D721Med (cell line): ENCODE measurements at regions not wholly inside any gene's neighbourhood (a gene's known extent, or its start where the extent isn't known, plus 50 kb on each side); places are given as distances from the start of the nearest gene placed in this dataset.

Source experiments
- DNase-seq: peaks from one replicate; pipeline ENCODE4 v3.0.0; 2011; ENCODE audit warnings: low spot score; ENCODE audit not compliant: insufficient read length
- FAIRE-seq: peaks from 2 replicates; lab custom pipeline; 2011; peaks lifted over from hg19 to GRCh38; lab: Jason Lieb, UNC
- CTCF ChIP-seq: IDR thresholded peaks from 2 replicates; pipeline ENCODE4 v1.5.1; 2012; ENCODE audit warnings: mild to moderate bottlenecking, control low read depth; ENCODE audit not compliant: insufficient read depth; ENCODE audit errors: missing control alignments

GRCh38 chr2:145593280-145593679 lies 1073.4 kb upstream of the ZEB2 start:
- DNase-seq: no peak
- TF ChIP-seq CTCF: no peak
- no peak for FAIRE-seq

- DNase-seq: no peak
- no peak for FAIRE-seq
- TF ChIP-seq CTCF: no peak
Observed at GRCh38 chr2:145592361-145592760, 1072.4 kb upstream of the ZEB2 start.

DNA sequence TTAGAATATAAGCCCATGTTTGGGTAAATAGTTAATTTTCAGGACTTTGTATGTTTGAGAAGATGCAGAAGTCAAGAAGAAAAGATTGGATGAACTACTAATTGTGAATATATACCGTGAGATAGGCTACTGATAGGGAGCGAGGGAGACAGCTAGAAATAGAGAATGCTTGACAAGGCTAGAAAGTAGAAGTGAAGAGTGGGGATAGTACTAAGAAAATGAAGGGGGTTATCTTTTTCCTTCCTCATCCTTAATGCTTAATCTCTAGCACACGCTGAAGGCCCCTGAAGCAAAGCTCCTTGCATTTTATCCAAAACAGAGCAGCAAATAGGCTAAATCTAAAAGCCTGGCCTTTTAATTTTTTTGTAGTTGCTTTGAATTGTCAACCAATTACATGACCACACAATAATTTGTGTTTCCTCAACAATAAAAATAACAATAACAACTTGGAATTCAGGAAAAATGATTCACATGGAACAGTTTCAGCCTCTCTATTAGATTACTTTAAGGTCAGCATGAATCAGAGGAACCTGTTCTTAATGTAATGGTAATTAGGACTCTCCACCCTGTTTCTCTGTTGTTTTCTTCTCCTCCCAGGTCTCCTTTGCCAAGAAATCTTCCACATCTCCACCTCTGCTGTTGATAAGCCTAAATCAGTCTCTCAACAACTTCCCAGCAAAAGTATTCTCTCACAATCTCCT lies 1071.3 kb upstream of the ZEB2 start:
- DNase-seq: no peak
- no peak for FAIRE-seq
- no peak for TF ChIP-seq CTCF

GRCh38 chr2:145587922-145588321 lies 1068.0 kb upstream of the ZEB2 start:
- no peak for DNase-seq
- FAIRE-seq: no peak
- TF ChIP-seq CTCF: no peak

DNA sequence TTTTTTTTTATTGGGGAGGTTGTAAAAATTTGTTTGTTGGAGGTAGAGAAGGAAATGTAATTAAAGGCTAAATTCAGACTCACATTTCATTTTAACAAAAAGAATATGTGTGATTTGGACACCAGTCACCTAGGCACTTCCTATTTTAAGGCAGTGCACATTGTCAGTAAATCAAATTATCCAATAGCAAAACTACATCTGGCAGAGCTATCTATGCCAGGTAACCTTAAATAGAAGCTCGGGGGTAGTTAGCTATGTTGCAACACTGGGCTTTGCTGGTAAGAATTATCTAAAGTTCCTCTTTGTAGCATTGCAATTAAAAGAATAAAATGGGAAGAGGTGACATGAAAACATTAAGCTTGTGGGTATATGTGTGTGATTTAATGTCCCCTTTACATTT lies 1064.4 kb upstream of the ZEB2 start:
- FAIRE-seq (no peak), DNase-seq (no peak)
- no peak for TF ChIP-seq CTCF

GRCh38 chr2:145573608-145574007 lies 1053.7 kb upstream of the ZEB2 start:
- TF ChIP-seq CTCF: no peak
- no peak for FAIRE-seq
- DNase-seq: no peak

- FAIRE-seq: no peak
- TF ChIP-seq CTCF: no peak
- no peak for DNase-seq
Observed at GRCh38 chr2:145572238-145572637, 1052.3 kb upstream of the ZEB2 start.
